ENCODE measurements at regions not wholly inside any gene's neighbourhood (a gene's known extent, or its start where the extent isn't known, plus 50 kb on each side); places are given as distances from the start of the nearest gene placed in this dataset.

GRCh38 chr11:10914050-10914449, 56.2 kb upstream of the ZBED5 start:
- Histone ChIP-seq H3K9me3 (ENCODE audit: control insufficient read depth, low read length) (peaks cover 3% of the 10 kb centered on the region), H3K27ac (ENCODE audit: insufficient read depth, low read depth, low read length, poor library complexity, severe bottlenecking) (no peak overlapping the region), H3K36me3 (ENCODE audit: control insufficient read depth, insufficient read depth, low read length) (no peaks in the 10 kb centered on the region), H3K4me3 (ENCODE audit: insufficient read depth, low read depth, low read length) (no peak overlapping the region), H3K27me3 (ENCODE audit: control insufficient read depth, insufficient read depth, low read length, poor library complexity, severe bottlenecking) (no peaks in the 10 kb centered on the region), H3K4me1 (ENCODE audit: control insufficient read depth, insufficient read depth, low read length) (no peaks in the 10 kb centered on the region)
- 97% methylated on average over 2 of the region's 2 CpGs; no CpG with 5 or more reads in 1 of the 2 experiments for WGBS, 2 experiments

- H3K4me1 ChIP-seq (ENCODE audit: control insufficient read depth, insufficient read depth, low read length): no peaks in the 10 kb centered on the region
- no peak overlapping the region for H3K4me3 ChIP-seq (ENCODE audit: insufficient read depth, low read depth, low read length)
- H3K36me3 ChIP-seq (ENCODE audit: control insufficient read depth, insufficient read depth, low read length): no peaks in the 10 kb centered on the region
- H3K27ac ChIP-seq (ENCODE audit: insufficient read depth, low read depth, low read length, poor library complexity, severe bottlenecking): no peak overlapping the region
- H3K27me3 ChIP-seq (ENCODE audit: control insufficient read depth, insufficient read depth, low read length, poor library complexity, severe bottlenecking): no peaks in the 10 kb centered on the region
- WGBS, 2 experiments: 88% methylated on average over 1 of the region's 1 CpG
- peaks cover 3% of the 10 kb centered on the region for H3K9me3 ChIP-seq (ENCODE audit: control insufficient read depth, low read length)
These were observed 55.2 kb upstream of the ZBED5 start for GRCh38 chr11:10913075-10913474.

GRCh38 chr11:10911907-10912306, 54.1 kb upstream of the ZBED5 start:
- no peaks in the 10 kb centered on the region for H3K27me3 ChIP-seq (ENCODE audit: control insufficient read depth, insufficient read depth, low read length, poor library complexity, severe bottlenecking)
- no peak overlapping the region for H3K27ac ChIP-seq (ENCODE audit: insufficient read depth, low read depth, low read length, poor library complexity, severe bottlenecking)
- 86 to 94% methylated on average over 7 of the region's 7 CpGs for WGBS, 2 experiments
- H3K4me3 ChIP-seq (ENCODE audit: insufficient read depth, low read depth, low read length): no peak overlapping the region
- H3K4me1 ChIP-seq (ENCODE audit: control insufficient read depth, insufficient read depth, low read length): no peaks in the 10 kb centered on the region
- H3K9me3 ChIP-seq (ENCODE audit: control insufficient read depth, low read length): no peaks in the 10 kb centered on the region
- no peaks in the 10 kb centered on the region for H3K36me3 ChIP-seq (ENCODE audit: control insufficient read depth, insufficient read depth, low read length)

GRCh38 chr11:10909141-10909883, 51.5 kb upstream of the ZBED5 start:
- no peaks in the 10 kb centered on the region for H3K36me3 ChIP-seq (ENCODE audit: control insufficient read depth, insufficient read depth, low read length)
- H3K27me3 ChIP-seq (ENCODE audit: control insufficient read depth, insufficient read depth, low read length, poor library complexity, severe bottlenecking): no peaks in the 10 kb centered on the region
- H3K4me3 ChIP-seq (ENCODE audit: insufficient read depth, low read depth, low read length): no peak overlapping the region
- 92% methylated on average over 8 of the region's 8 CpGs for WGBS, 2 experiments
- no peak overlapping the region for H3K27ac ChIP-seq (ENCODE audit: insufficient read depth, low read depth, low read length, poor library complexity, severe bottlenecking)
- H3K9me3 ChIP-seq (ENCODE audit: control insufficient read depth, low read length): no peaks in the 10 kb centered on the region
- no peaks in the 10 kb centered on the region for H3K4me1 ChIP-seq (ENCODE audit: control insufficient read depth, insufficient read depth, low read length)

GRCh38 chr11:10908215-10908951, 50.5 kb upstream of the ZBED5 start:
- WGBS, 2 experiments: 91 to 94% methylated on average over 8 of the region's 8 CpGs
- no peak overlapping the region for H3K27ac ChIP-seq (ENCODE audit: insufficient read depth, low read depth, low read length, poor library complexity, severe bottlenecking)
- no peaks in the 10 kb centered on the region for H3K4me1 ChIP-seq (ENCODE audit: control insufficient read depth, insufficient read depth, low read length)
- H3K36me3 ChIP-seq (ENCODE audit: control insufficient read depth, insufficient read depth, low read length): no peaks in the 10 kb centered on the region
- no peaks in the 10 kb centered on the region for H3K27me3 ChIP-seq (ENCODE audit: control insufficient read depth, insufficient read depth, low read length, poor library complexity, severe bottlenecking)
- H3K9me3 ChIP-seq (ENCODE audit: control insufficient read depth, low read length): no peaks in the 10 kb centered on the region
- H3K4me3 ChIP-seq (ENCODE audit: insufficient read depth, low read depth, low read length): no peak overlapping the region

Measured in ectodermal cell (in vitro differentiated cells).